ENCODE measurements at regions not wholly inside any gene's neighbourhood (a gene's known extent, or its start where the extent isn't known, plus 50 kb on each side); places are given as distances from the start of the nearest gene placed in this dataset.

GRCh38 chr9:103068753-103069152, 73.6 kb downstream of the CYLC2 start:
- Histone ChIP-seq H3K79me2 (ENCODE audit: insufficient read depth, low read length) (no peaks in the 10 kb centered on the region), H3K36me3 (replicated peaks in 1 of 2; ENCODE audit: control insufficient read depth in 1 of 2, insufficient read depth in 2 of 2, low read length in 2 of 2) (no peaks in the 10 kb centered on the region), H3K4me1 (ENCODE audit: control insufficient read depth in 1 of 2, insufficient read depth in 2 of 2, low read length in 2 of 2) (no peaks in the 10 kb centered on the region), H3K4me3 (replicated peaks in 1 of 3; ENCODE audit: low read depth in 2 of 3, low read length in 3 of 3) (no peak overlapping the region), H3K4me2 (replicated peaks; ENCODE audit: extremely low read depth, low read length, poor library complexity, severe bottlenecking) (no peak overlapping the region), H3K9ac (ENCODE audit: insufficient read depth, low read length, poor library complexity, severe bottlenecking) (no peak overlapping the region), H3K27ac (ENCODE audit: low read depth in 1 of 2, low read length in 2 of 2) (no peak overlapping the region), H3K9me3 (replicated peaks in 1 of 2; ENCODE audit: control insufficient read depth in 1 of 2, insufficient read depth in 1 of 2, low read length in 2 of 2) (peaks cover 0 to 2% of the 10 kb centered on the region in 2 donors), H2AFZ (ENCODE audit: insufficient read depth, low read depth, low read length, poor library complexity, severe bottlenecking) (no peak overlapping the region), H3K27me3 (ENCODE audit: control insufficient read depth in 2 of 2, insufficient read depth in 2 of 2, low read length in 2 of 2) (no peaks in the 10 kb centered on the region), H4K20me1 (ENCODE audit: insufficient read depth, low read length) (no peaks in the 10 kb centered on the region)
- no peak for DNase-seq
- TF ChIP-seq CTCF (IDR thresholded peaks at IDR 0.05), result no peak
- WGBS (ENCODE audit: insufficient coverage), result no CpG with 5 or more reads among the region's 3 CpGs
- no peak overlapping the region for H3K27ac Mint-ChIP-seq
- no peaks in the 10 kb centered on the region for H3K27me3 Mint-ChIP-seq (ENCODE audit: low read depth in 3 of 3)
- H3K4me3 Mint-ChIP-seq, result no peak overlapping the region
- H3K9me3 Mint-ChIP-seq, result peaks cover 0 to 3% (median 0%) of the 10 kb centered on the region in 7 donors
- intact Hi-C loops (cut with micrococcal nuclease), result no loop called here
- H3K4me1 Mint-ChIP-seq, result no peaks in the 10 kb centered on the region
- no peaks in the 10 kb centered on the region for H3K36me3 Mint-ChIP-seq

GRCh38 chr9:103078581-103078980, 83.4 kb downstream of the CYLC2 start:
- H3K9ac ChIP-seq (ENCODE audit: insufficient read depth, low read length, poor library complexity, severe bottlenecking), result no peak overlapping the region
- no peaks in the 10 kb centered on the region for H3K36me3 Mint-ChIP-seq
- no peak overlapping the region for H3K27ac ChIP-seq (ENCODE audit: low read depth in 1 of 2, low read length in 2 of 2)
- no peaks in the 10 kb centered on the region for H4K20me1 ChIP-seq (ENCODE audit: insufficient read depth, low read length)
- H3K4me1 Mint-ChIP-seq, result no peaks in the 10 kb centered on the region
- H3K27me3 Mint-ChIP-seq (ENCODE audit: low read depth in 3 of 3), result no peaks in the 10 kb centered on the region
- H3K9me3 Mint-ChIP-seq, result peaks cover 0 to 3% (median 0%) of the 10 kb centered on the region in 7 donors
- H3K79me2 ChIP-seq (ENCODE audit: insufficient read depth, low read length), result no peaks in the 10 kb centered on the region
- no peak overlapping the region for H3K27ac Mint-ChIP-seq
- no CpG with 5 or more reads among the region's 1 CpG for WGBS (ENCODE audit: insufficient coverage)
- H3K4me2 ChIP-seq (replicated peaks; ENCODE audit: extremely low read depth, low read length, poor library complexity, severe bottlenecking), result no peak overlapping the region
- no peak overlapping the region for H2AFZ ChIP-seq (ENCODE audit: insufficient read depth, low read depth, low read length, poor library complexity, severe bottlenecking)
- no peak for DNase-seq
- H3K27me3 ChIP-seq (ENCODE audit: control insufficient read depth in 2 of 2, insufficient read depth in 2 of 2, low read length in 2 of 2), result no peaks in the 10 kb centered on the region
- no peaks in the 10 kb centered on the region for H3K4me1 ChIP-seq (ENCODE audit: control insufficient read depth in 1 of 2, insufficient read depth in 2 of 2, low read length in 2 of 2)
- H3K4me3 Mint-ChIP-seq, result no peak overlapping the region
- H3K4me3 ChIP-seq (replicated peaks in 1 of 3; ENCODE audit: low read depth in 2 of 3, low read length in 3 of 3), result no peak overlapping the region
- peaks cover 0 to 6% of the 10 kb centered on the region in 2 donors for H3K9me3 ChIP-seq (replicated peaks in 1 of 2; ENCODE audit: control insufficient read depth in 1 of 2, insufficient read depth in 1 of 2, low read length in 2 of 2)
- no peak for TF ChIP-seq CTCF (IDR thresholded peaks at IDR 0.05)
- intact Hi-C loops (cut with micrococcal nuclease), result no loop called here
- no peaks in the 10 kb centered on the region for H3K36me3 ChIP-seq (replicated peaks in 1 of 2; ENCODE audit: control insufficient read depth in 1 of 2, insufficient read depth in 2 of 2, low read length in 2 of 2)
